Transverse colon (tissue), 4 donors: ENCODE measurements at regions not wholly inside any gene's neighbourhood (a gene's known extent, or its start where the extent isn't known, plus 50 kb on each side); places are given as distances from the start of the nearest gene placed in this dataset.

Source experiments
- CTCF ChIP-seq, 5 experiments: fragments of 200-600 bp in 3 of 5; fragments of 450-650 bp in 2 of 5; sonication (generic) in 3 of 5; IDR thresholded peaks; 1 replicate in 2 of 5; 2 replicates in 3 of 5; pipeline ENCODE4 v1.5.1; 2016 to 2017; ENCODE audit warnings: antibody characterized with exemption in 5 of 5, inconsistent platforms in 3 of 5, mild to moderate bottlenecking in 2 of 5, moderate library complexity in 1 of 5
- POLR2A ChIP-seq: fragments of 450-650 bp; IDR thresholded peaks from one replicate; pipeline ENCODE4 v1.6.1; 2016; ENCODE audit warnings: antibody characterized with exemption, mild to moderate bottlenecking, moderate library complexity
- POLR2AphosphoS5 ChIP-seq, 3 donors: sonication (generic); formaldehyde crosslinking; IDR thresholded peaks; one replicate each; pipeline ENCODE4 v1.6.1; 2016; ENCODE audit warnings: antibody characterized with exemption in 3 of 3

GRCh38 chr2:57204364-57204763 is 842.2 kb upstream of the VRK2 start:
- TF ChIP-seq POLR2AphosphoS5 (IDR thresholded peaks at IDR 0.05) (no peak), CTCF (IDR thresholded peaks at IDR 0.05) (no peak), POLR2A (no peak)
